ENCODE measurements at regions not wholly inside any gene's neighbourhood (a gene's known extent, or its start where the extent isn't known, plus 50 kb on each side); places are given as distances from the start of the nearest gene placed in this dataset.
A peak's percentile ranks its signal among the peaks of the same experiment; 100 is the strongest.

DNA sequence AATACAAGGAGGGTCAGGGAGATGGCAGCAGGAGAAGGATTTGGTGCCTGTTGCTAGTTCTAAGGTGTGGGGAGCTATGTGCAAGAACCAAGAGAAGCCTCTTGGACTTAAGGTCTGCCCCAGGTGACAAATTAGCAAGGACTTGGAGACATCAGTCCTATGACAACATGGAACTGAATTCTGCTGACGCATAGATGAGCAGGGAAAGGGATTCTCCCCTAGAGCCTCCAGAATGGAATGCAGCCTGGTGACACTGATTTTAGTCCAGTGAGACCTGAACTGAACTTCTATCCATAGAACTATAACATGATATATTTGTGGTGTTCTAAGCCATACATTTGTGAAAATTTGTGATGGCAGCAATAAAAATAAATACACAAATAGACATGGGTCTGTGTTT, 215.6 kb downstream of the ESM1 start:
- H3K79me2 ChIP-seq (ENCODE audit: insufficient read depth, low read length): no peaks in the 10 kb centered on the region
- no peaks in the 10 kb centered on the region for H3K27me3 ChIP-seq (ENCODE audit: insufficient read depth, low read length)
- RAD21 ChIA-PET (ENCODE audit: low non-redundant PET in 1 of 2, low total read pairs in 2 of 2, uncharacterized antibody in 2 of 2, unreplicated experiment in 2 of 2): no interaction called here
- H3K4me2 ChIP-seq (ENCODE audit: low read length): no peak overlapping the region
- H3K4me3 ChIP-seq (replicated peaks in 1 of 2; ENCODE audit: low read depth in 1 of 2, low read length in 2 of 2): no peak overlapping the region
- no peaks in the 10 kb centered on the region for H3K4me1 ChIP-seq (ENCODE audit: control insufficient read depth in 1 of 2, insufficient read depth in 2 of 2, low read length in 2 of 2)
- CTCF ChIA-PET: no interaction called here
- no peaks in the 10 kb centered on the region for H4K20me1 ChIP-seq (ENCODE audit: insufficient read depth)
- no TSS peak for BruUV-seq (replicated peaks)
- no peak overlapping the region for H2AFZ ChIP-seq (ENCODE audit: low read depth, low read length, poor library complexity, severe bottlenecking)
- DNase-seq (ENCODE audit: low read depth, low spot score): no peak
- intact Hi-C loops (cut with micrococcal nuclease): no loop called here
- H3K27ac ChIP-seq (ENCODE audit: low read depth, low read length): no peak overlapping the region
- POLR2A ChIA-PET: no interaction called here
- no peaks in the 10 kb centered on the region for H3K9me3 ChIP-seq (ENCODE audit: control insufficient read depth in 1 of 2, insufficient read depth in 1 of 2, low read depth in 1 of 2, low read length in 2 of 2)
- no peaks in the 10 kb centered on the region for H3K36me3 ChIP-seq (ENCODE audit: control insufficient read depth in 1 of 2, insufficient read depth in 2 of 2, low read length in 2 of 2)
- no peaks in the 10 kb centered on the region for H3K9me2 ChIP-seq (ENCODE audit: insufficient read depth)
- ATAC-seq: no peak
- no peak overlapping the region for H3K9ac ChIP-seq (ENCODE audit: low read length)
- no peak for TF ChIP-seq ZNF274 (IDR thresholded peaks at IDR 0.05; ENCODE audit: low read depth, low read length)
- no peak for TF ChIP-seq RAD21 (IDR thresholded peaks at IDR 0.05; ENCODE audit: low read depth)
- no peak for TF ChIP-seq ATF3 (IDR thresholded peaks at IDR 0.05)

DNA sequence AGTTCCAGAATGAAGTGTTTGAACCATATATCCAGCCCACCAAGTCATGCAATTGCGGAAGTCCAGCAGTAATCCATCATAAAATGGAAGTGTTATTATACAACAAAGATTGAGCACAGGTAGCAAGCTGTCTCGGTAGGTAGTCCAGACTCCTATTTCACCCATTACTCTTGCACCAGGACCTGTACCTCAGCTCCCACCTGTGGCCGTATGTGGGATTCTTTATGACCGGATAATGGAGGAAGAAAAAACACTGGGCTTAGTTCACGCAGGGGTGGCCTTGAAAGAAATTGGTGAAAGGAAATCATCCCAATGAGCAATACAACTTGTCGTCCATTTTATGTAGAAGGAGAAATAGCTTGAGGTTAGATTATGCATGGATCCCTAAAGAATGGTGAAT, 216.3 kb downstream of the ESM1 start:
- Histone ChIP-seq H3K4me2 (ENCODE audit: low read length) (no peak overlapping the region), H4K20me1 (ENCODE audit: insufficient read depth) (no peaks in the 10 kb centered on the region), H3K9me2 (ENCODE audit: insufficient read depth) (no peaks in the 10 kb centered on the region), H2AFZ (ENCODE audit: low read depth, low read length, poor library complexity, severe bottlenecking) (no peak overlapping the region), H3K79me2 (ENCODE audit: insufficient read depth, low read length) (no peaks in the 10 kb centered on the region), H3K36me3 (ENCODE audit: control insufficient read depth in 1 of 2, insufficient read depth in 2 of 2, low read length in 2 of 2) (no peaks in the 10 kb centered on the region), H3K27me3 (ENCODE audit: insufficient read depth, low read length) (no peaks in the 10 kb centered on the region), H3K27ac (ENCODE audit: low read depth, low read length) (no peak overlapping the region), H3K4me1 (ENCODE audit: control insufficient read depth in 1 of 2, insufficient read depth in 2 of 2, low read length in 2 of 2) (no peaks in the 10 kb centered on the region), H3K9ac (ENCODE audit: low read length) (no peak overlapping the region), H3K4me3 (replicated peaks in 1 of 2; ENCODE audit: low read depth in 1 of 2, low read length in 2 of 2) (no peak overlapping the region), H3K9me3 (ENCODE audit: control insufficient read depth in 1 of 2, insufficient read depth in 1 of 2, low read depth in 1 of 2, low read length in 2 of 2) (no peaks in the 10 kb centered on the region)
- TF ChIP-seq POLR2AphosphoS5 (IDR thresholded peaks at IDR 0.05; ENCODE audit: low read depth, low read length): no peak
- no peak for TF ChIP-seq SRF (IDR thresholded peaks at IDR 0.05; ENCODE audit: low read depth)
- TF ChIP-seq RAD21 (IDR thresholded peaks at IDR 0.05; ENCODE audit: low read depth): peak; percentile 51
- TF ChIP-seq TCF7L2 (IDR thresholded peaks at IDR 0.05; ENCODE audit: borderline replicate concordance, extremely low read depth, insufficient read depth, insufficient read length): no peak
- TF ChIP-seq, protein P1, sequence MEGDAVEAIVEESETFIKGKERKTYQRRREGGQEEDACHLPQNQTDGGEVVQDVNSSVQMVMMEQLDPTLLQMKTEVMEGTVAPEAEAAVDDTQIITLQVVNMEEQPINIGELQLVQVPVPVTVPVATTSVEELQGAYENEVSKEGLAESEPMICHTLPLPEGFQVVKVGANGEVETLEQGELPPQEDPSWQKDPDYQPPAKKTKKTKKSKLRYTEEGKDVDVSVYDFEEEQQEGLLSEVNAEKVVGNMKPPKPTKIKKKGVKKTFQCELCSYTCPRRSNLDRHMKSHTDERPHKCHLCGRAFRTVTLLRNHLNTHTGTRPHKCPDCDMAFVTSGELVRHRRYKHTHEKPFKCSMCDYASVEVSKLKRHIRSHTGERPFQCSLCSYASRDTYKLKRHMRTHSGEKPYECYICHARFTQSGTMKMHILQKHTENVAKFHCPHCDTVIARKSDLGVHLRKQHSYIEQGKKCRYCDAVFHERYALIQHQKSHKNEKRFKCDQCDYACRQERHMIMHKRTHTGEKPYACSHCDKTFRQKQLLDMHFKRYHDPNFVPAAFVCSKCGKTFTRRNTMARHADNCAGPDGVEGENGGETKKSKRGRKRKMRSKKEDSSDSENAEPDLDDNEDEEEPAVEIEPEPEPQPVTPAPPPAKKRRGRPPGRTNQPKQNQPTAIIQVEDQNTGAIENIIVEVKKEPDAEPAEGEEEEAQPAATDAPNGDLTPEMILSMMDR (IDR thresholded peaks at IDR 0.05 in 2 of 3, conservative IDR thresholded peaks at IDR 0.05 in 1 of 3; ENCODE audit: borderline replicate concordance in 1 of 3, insufficient read depth in 1 of 3, low read depth in 2 of 3, low read length in 2 of 3): peak in 2 of 3 experiments; percentile 7 to 30; a peak in 3 of 6 replicates
- TF ChIP-seq ZBTB33 (IDR thresholded peaks at IDR 0.05; ENCODE audit: extremely low read depth, insufficient replicate concordance, low read length): no peak
- TF ChIP-seq CEBPB (IDR thresholded peaks at IDR 0.05; ENCODE audit: low read depth): no peak
- TF ChIP-seq EGR1 (IDR thresholded peaks at IDR 0.05; ENCODE audit: low read depth): no peak
- no peak for TF ChIP-seq ZNF274 (IDR thresholded peaks at IDR 0.05; ENCODE audit: low read depth, low read length)
- CTCF ChIA-PET: interaction anchor here (0.7 to 1.0 kb wide), 2 partner anchors 126 to 525 kb away, joined by 3 read pairs; no protein-coding TSS in a partner anchor
- RAD21 ChIA-PET (ENCODE audit: low non-redundant PET in 1 of 2, low total read pairs in 2 of 2, uncharacterized antibody in 2 of 2, unreplicated experiment in 2 of 2): interaction anchor here (0.8 to 1.2 kb wide), 2 partner anchors 251 to 252 kb away, joined by 3 to 4 read pairs; partner anchors contain the start of gene SNX18 (in 1 of the 2)
- no peak for ATAC-seq
- intact Hi-C loops (cut with micrococcal nuclease): no loop called here
- no TSS peak for BruUV-seq (replicated peaks)
- DNase-seq (ENCODE audit: low read depth, low spot score): no peak
- POLR2A ChIA-PET: no interaction called here

All from HCT116 (cell line).